Stimulated activated CD8-positive, alpha-beta memory T cell treated with anti-CD3 and anti-CD28 coated beads, Interleukin-4, amount 100 ng/mL, for 1 hour (primary cell): ENCODE measurements at regions not wholly inside any gene's neighbourhood (a gene's known extent, or its start where the extent isn't known, plus 50 kb on each side); places are given as distances from the start of the nearest gene placed in this dataset.
"Not testable (repeated sequence)": the region's sequence is repeated elsewhere in the genome, so short reads cannot be mapped to it uniquely, and the experiment has no call there.

Experiments
- DNase-seq, 2 donors: peaks; one replicate each; pipeline ENCODE4 v3.0.0-alpha.2; 2020; ENCODE audit warnings: low read depth in 2 of 2, low spot score in 1 of 2

DNA sequence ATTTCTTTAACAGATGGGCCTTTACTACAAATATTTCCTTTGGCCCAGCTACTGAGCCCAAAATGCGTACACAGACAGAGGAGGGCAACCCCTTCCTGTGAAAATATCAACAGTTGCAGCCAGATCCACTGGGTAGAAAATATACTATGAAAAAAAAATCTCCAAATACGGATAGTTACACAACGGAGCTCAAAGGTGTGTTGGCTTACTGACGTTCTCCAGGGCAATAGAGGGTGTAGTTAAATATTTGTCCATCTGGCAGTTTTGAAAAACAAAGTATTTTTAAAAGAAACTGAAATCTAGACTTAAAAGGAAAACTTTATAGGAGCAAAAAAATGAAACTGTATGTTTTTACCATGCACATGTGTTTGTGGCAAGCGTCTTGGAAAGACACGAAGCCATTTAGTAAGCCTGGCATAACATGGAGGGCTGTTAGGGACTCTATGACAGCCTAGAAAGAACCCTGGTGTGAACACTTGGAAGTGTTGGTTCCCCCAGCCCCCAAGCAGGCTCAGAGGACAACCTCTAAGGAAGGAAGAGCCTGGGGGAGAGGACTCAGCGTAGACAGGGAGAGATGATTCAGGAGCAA is 157.8 kb upstream of the TRPM3 start:
- no peak for DNase-seq

DNA sequence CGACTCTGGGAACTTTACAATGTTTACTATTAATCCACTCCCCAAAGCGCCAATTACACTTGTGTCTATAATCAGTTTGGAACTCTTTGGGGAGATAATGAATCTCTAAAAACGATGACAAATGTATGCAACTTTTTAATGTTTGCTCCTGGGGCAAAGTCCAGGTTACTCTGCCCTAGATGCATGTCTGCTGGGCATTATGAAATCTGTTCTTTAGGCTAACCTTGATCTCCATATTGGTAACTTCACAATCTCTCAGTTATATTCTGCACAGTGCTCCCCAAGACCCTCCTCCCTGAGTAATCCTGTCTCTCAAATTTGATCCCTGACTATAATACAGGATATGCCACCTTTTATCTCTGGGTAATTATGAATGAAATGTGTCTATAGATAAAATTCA is 152.2 kb upstream of the TRPM3 start:
- DNase-seq: no peak

DNA sequence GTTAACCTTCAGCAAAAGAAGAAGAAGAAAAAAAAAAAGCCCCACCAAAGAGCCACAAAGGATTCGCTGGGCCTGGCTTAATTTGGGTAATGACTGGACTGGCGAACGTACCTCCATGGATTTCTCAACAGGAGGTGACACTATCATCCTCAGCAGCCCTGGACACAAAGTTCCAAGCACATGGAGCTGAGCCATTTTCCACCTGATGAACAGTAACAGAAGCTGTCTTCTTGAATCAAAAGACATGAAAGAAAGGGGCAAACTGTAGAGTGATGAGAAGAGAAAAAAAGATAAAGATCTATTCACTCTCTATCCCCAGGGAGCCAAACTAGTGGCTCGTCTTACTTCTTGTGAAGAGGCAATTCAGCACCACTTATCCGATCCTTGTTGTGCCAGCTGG is 150.2 kb upstream of the TRPM3 start:
- DNase-seq: no peak

DNA sequence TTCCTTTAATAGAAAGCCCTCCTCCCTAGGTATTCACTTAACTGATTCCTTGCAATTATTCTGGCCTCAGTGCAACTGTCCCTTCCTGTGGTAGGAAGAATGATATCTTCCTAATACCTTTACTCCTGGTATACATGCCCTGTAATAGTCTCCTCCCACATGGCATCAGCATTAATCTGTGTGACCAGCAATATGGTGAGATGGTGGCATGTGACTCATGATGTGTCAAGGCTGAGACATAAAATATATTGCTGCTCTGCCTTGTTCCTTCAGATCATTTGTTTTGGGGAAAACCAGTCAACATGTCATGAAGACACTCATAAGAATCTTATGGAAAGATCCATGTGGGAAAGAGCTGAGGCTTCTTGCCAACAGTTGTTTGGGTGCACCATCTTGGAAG is 149.1 kb upstream of the TRPM3 start:
- DNase-seq: no peak

DNA sequence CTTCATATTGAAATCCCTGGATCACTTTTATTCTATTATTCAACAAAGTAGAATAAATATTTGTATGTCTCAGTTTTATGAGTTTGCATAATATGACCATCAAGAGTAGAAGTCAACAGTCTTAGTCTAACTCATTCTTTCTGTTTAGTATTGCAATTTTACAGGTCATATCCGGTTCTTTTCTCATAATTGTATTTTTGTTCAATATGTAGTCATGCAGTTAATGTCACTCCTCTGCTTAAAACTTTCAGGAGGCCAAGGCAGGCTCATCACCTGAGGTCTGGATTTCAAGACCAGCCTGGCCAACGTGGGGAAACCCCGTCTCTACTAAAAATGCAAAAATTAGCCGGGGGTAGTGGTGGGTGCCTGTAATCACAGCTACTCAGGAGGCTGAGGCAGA is 148.4 kb upstream of the TRPM3 start:
- no peak for DNase-seq

DNA sequence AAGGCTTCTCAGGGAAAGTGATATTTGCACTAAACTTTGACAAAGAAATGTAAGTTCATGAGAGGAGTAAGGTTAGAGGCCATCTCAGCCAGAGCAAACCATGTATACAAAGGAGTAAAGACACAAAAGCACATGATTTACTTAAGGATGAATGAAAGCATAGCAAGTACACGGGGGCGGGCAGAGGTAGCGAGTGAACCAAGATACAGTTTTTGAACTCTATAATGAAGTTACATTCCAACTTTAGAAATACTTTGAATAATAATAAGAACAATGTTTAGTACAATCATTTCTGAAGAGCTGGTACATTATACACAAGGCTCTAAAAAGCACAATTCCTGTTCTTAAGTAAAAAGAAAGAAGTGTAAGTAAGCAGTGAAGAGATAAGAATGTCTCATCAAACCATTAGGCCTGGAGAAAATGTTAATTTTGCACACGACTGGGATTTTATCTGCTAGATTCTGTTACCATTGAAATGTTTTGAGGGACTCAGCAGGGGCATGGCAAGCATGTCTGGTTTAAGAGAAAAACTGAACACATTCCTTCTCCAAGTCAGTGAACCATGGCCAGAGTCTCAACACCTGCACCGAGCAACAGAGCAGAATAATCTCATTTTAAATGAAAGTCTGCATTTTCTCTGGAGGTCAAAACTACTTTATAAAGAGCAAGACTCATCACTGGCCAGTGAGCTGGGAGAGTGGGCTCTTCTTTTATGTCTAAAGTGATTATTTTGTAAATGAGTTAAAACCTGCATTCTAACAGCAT is 147.6 kb upstream of the TRPM3 start:
- DNase-seq: no peak

DNA sequence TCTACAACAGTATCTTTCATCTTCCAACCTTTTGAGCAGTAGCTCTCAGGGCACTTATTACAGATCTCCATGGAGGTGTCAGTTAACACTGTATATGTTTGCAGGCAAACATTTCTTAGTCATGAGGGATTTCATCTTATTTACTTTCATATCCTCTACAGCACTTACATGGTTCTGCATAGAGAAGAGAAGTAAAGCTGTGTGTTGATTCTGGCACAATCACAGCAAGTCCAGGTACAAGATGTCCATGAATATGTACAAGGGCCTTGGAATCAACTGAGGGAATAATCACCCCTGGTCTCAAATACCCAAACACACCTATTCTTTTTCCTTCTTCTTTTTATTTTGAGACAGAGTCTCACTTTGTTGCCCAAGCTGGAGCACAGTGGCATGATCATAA is 142.0 kb upstream of the TRPM3 start:
- DNase-seq: no peak

DNA sequence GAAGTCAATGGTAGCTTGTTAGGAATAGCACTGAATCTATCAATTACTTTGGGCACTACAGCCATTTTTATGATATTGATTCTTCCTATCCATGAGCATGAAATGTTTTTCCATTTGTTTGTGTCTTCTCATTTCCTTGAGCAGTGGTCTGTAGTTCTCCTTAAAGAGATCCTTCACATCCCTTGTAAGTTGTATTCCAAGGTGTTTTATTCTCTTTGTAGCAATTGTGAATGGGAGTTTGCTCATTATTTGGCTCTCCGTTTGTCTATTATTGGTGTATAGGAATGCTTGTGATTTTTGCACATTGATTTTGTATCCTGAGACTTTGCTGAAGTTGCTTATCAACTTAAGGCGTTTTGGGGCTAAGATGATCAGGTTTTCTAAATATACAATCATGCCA is 139.0 kb upstream of the TRPM3 start:
- not testable (repeated sequence) for DNase-seq

DNA sequence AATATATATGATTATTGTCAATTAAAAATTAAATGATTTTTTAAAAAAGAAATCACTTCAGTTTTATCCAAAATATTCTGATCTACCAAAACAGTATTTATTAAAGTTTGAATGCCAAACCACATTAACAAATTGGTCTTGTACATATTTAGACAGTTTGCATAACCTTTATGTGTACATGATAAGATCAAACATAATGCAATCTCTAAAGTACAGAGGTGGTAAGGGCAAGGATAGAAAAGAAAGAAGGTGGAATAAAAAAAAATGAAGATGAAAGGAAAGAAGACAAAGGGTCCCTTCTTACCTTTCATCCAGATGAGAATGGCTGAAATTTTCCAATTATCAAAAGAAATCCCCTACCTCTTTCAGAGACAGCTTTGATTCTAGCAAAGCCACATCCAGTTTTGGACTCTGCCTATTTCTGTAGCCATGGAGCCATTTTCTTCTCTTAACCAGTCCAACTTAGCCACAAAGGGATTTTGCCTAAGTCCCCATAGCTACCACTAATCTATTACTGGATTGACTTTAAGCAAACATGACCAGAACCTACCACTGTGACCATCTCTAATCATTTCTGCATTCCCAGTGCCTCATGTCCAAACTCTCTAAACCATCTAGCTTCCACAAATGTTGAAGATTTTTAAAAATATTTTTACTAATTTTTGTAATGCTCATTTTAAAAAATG is 133.3 kb upstream of the TRPM3 start:
- no peak for DNase-seq

DNA sequence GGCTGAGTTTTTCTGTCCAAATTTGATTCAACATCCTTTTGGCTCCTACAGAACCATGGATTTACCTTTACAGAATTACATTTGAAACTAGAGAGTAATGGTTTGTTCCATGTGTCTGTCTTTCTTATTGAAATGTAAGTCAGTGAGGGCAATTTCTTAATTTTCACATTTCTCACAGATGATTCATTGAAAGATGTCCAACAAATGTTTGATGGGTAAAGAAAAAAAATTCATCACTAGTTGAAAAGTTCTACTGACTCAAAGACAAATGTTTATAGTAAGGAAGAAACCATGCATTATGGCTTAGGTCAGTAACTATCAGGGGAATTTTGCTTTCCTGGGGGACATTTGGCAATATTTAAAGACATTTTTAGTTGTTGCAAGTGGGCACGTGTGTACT is 131.6 kb upstream of the TRPM3 start:
- DNase-seq: no peak

DNA sequence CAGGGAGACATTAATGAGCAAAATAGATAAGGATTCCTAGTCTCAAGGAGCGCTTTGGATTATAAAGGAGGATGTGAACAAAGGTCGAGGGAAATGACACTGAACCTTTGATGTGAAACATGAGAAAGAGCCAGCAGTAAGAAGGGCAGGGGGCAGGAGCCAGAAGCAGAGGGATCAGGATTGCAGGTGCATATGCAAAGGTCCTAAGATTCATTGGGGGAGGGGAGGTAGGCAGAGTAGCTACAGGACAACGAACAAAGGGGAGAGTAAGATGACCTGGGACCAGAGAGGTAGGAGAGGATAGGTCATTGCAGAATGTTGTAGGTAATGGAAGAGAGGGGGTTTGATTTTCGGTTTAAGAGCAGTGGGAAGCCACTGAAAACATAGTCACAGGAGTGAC is 129.2 kb upstream of the TRPM3 start:
- DNase-seq: no peak

DNA sequence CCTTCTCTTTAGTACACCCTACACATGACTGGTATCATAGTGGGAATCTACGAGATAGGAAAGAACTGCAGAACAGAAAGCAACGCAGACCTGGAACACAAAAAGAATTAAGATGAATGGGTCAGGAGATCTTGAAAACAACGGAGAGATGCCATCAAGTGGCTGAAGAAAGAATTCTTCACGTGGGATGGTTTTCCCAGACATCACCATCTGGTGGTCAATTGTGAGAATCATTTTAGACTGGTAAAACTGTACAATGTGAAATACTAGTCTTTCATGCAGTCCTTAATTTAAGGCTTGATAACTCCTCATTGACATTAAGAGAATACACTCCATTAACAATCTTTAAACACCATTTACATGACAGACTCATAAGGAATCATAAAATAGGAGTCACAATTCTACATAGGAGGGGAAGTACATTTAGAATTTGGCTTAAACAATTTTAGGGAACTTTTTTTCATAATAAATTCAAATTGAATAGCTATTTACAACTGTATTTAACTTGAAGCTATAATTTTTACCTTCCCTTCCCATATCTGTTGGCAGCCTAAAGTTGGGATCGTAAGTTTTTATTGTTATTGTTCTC is 128.4 kb upstream of the TRPM3 start:
- no peak for DNase-seq

DNA sequence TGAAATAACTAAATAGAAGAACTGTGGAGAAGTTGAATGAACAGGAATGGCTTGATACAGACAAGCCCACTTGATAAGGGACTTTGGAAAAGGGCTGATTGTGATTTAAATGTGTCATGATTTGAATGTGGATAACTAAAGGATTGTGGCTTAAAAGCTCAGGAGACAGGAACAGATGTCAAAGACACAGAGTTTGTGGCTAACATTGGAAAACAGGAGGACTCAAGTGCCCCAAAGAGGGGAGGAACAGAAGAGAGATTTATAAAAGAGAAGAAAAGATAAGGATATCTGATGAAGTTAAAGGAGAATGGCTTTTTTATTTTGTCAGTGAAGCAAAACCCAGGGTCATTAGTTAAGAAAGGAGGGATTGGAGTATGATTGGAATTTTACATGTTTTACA is 124.2 kb upstream of the TRPM3 start:
- no peak for DNase-seq

DNA sequence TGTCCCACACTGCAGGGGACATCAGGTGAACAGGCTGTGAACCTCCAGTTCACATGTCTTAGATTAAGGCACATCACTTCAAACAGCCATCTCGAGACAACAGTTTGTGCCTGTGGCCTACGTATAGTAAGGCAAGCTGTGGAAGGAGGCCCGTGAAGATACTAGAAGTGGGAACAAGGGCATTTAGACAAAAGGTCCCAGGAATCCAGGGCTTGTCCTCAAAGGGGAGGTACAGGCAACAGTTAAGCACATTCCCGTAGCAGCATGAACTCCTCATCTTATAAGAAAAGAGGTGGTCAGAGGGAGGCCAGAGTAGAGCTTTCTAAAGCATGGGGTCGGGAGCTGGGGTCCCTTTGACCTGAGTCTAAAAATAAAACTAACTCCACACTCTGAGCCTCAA is 122.5 kb upstream of the TRPM3 start:
- no peak for DNase-seq

DNA sequence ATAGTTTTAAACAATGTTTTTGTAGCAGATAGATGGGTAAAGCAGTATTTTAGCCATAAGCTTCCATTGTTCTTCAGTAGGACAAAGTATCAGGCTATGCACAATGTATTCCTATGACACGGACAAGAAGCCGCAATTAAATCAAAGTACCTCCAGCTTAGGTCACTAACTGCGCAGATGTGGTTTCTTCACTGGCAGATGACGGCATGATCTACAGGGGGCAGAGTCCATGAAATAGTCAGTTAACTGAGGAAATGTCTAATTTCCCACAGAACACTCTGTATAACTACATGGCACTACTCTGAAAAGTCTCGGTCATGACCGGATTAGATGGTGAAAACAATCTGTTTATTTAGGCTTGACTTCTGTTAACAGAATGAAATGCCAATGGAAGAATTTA is 120.7 kb upstream of the TRPM3 start:
- DNase-seq: no peak

DNA sequence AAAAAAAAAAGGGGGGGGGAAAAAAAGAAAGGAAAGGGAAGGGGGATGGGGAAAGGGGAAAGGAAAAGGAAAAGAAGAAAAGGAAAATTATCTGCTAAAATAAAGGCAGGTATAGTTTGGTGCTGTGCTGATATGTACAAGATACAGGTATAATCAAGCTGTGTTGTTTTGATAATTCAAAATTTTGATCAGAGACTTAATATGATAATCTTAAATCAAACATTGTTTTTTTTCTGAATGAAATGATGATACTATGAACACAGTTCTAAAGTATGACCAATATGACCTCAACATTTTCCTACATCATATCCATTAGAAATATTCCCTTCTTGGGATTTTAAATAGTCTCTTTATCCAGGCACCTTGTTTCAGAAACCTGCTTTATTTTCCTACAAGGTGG is 115.6 kb upstream of the TRPM3 start:
- DNase-seq: no peak

DNA sequence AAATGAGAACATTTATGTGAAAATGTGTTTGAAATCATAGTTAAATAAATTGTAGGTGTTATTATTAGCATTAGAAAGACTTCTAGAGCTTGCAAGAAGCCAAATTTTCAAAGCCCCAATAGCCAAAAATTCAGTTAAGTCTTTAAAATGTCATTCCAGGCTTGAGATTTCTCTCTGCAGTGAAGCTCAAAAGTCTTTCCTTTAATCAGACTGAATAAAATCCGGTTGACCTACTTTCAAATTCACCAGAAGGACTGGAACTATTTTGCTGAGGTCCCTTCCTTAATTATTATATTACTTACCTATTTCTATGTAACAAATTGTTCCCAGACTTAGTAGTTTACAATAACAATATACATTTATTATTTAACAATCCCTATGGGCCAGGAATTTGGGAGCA is 112.2 kb upstream of the TRPM3 start:
- no peak for DNase-seq

DNA sequence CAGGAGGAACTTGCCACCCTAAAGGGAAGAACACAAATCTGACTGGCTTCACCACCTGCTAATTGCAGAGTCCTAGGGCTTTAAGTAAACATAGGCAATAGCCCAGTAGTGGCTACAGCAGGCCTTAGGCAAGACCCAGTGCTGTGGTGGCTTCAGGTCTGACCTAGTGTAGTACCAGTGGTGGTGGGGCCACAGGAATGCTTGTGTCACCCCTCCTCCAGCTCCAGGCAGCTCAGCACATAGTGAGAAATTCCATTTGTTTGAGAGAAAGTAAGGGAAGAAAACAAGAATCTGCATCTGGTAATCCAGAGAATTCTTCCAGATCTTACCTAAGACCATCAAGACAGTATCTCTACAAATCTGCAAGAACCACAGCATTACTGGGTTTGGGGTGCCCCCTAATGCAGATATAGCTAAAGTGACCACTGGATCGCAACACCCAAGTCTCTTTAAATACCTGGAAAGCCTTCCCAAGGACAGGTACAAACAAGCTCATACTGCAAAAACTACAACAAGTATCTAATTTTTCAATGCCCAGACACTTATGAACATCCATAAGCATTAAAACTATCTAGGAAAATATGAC is 102.6 kb upstream of the TRPM3 start:
- no peak for DNase-seq

DNA sequence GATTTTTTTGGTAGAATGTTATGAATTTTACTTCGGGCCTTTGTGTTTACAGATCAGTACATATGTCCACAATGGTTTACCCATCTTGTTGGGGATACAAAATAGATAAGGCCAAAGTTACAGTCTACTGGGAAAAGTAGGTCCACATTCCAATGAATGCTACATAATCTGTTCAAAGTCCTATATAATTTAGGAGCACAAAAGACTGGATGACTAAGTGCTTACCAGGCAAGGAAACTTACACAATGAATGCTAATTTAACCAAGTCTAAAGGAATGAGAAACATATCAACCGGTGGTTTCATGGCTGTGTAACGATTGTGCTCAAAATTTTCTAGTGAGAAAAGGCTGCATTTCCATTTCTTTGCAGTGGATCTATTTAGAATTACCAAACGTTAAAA is 97.4 kb upstream of the TRPM3 start:
- no peak for DNase-seq

DNA sequence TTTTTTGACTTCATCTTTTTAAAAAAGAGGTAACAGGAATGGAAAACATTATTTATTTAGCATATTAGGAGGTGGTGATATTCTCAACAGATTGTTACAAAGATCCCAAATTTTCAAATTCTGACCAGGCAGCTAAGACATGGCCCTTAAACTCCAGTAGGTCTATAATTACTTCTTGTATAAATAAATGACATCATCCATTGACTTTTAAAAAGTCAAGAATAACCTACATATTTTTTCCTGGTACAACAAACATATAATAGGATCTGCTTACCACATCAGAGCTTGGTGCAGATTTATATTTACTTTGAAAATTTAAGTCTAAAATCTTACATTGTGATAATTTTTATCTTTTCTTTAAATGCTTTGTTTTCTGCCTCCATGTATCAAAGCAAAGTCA is 92.2 kb upstream of the TRPM3 start:
- DNase-seq: no peak

DNA sequence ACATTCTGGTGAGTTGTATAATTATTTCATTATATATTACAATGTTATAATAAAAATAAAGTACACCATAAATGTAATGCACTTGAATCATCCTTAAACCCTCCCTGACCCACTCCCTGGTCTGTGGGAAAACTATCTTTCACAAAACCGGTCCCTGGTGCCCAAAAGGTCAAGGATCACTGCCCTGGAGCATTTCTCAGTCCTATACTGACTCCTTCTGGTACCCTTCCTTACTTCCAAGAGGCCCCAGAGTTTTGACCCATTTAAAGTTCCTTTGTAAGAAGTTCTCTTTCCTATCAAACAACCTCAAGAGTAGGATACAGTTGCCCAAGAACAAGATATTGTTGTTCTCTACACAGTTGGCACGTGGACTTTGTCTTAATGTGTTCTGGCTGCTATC is 88.9 kb upstream of the TRPM3 start:
- no peak for DNase-seq

DNA sequence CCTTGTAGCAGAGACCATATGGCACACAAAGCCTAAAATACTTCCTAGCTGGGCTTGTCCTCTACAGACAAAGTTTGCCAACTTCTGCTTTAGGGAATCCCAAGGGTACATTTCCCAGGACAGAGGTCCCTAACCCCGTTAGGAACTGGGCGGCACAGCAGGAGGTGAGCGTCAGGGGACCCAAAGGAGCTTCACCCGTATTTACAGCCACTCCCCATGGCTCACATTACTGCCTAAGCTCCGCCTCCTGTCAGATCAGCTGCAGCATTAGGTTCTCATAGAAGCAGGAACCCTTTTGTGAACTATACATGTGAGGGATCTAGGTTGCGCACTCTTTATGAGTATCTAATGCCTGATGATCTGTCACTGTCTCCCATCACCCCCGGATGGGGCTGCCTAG is 88.5 kb upstream of the TRPM3 start:
- no peak for DNase-seq
